CD14-positive monocyte (primary cell): ENCODE measurements at regions not wholly inside any gene's neighbourhood (a gene's known extent, or its start where the extent isn't known, plus 50 kb on each side); places are given as distances from the start of the nearest gene placed in this dataset.
A peak's percentile ranks its signal among the peaks of the same experiment; 100 is the strongest.
"Not testable (repeated sequence)": the region's sequence is repeated elsewhere in the genome, so short reads cannot be mapped to it uniquely, and the experiment has no call there.

Source experiments
- DNase-seq, 3 donors: peaks; one replicate each; pipeline ENCODE4 v3.0.0-alpha.2; 2011 to 2022
- H2AFZ ChIP-seq: 2 replicates; pipeline ENCODE4 v1.6.0; 2012; ENCODE audit warnings: mild to moderate bottlenecking, low read depth, low read length, inconsistent platforms; ENCODE audit not compliant: insufficient read depth, poor library complexity, severe bottlenecking
- H3K27ac ChIP-seq, 2 donors: 1 replicate in 1 of 2; 2 replicates in 1 of 2; pipeline ENCODE4 v1.5.1; 2012 to 2013; ENCODE audit warnings: low read length in 2 of 2, control low read depth in 1 of 2, inconsistent platforms in 1 of 2, low read depth in 1 of 2, mild to moderate bottlenecking in 1 of 2
- H3K27me3 ChIP-seq, 2 donors: one replicate each; pipeline versions ENCODE4 v1.6.0 to v1.6.1; 2011 to 2013; ENCODE audit warnings: low read length in 2 of 2; ENCODE audit not compliant: control insufficient read depth in 2 of 2, insufficient read depth in 2 of 2
- H3K36me3 ChIP-seq, 2 donors: replicated peaks in 1 of 2; 1 replicate in 1 of 2; 2 replicates in 1 of 2; pipeline versions ENCODE4 v1.5.1 to v1.6.1; 2012 to 2013; ENCODE audit warnings: low read length in 2 of 2, control low read depth in 1 of 2, inconsistent platforms in 1 of 2, mild to moderate bottlenecking in 1 of 2; ENCODE audit not compliant: insufficient read depth in 2 of 2, control insufficient read depth in 1 of 2
- H3K4me1 ChIP-seq, 2 donors: 1 replicate in 1 of 2; 2 replicates in 1 of 2; pipeline versions ENCODE4 v1.5.1 to v1.6.1; 2012 to 2013; ENCODE audit warnings: low read length in 2 of 2, control low read depth in 1 of 2, inconsistent platforms in 1 of 2, mild to moderate bottlenecking in 1 of 2, moderate library complexity in 1 of 2; ENCODE audit not compliant: insufficient read depth in 2 of 2, control insufficient read depth in 1 of 2
- H3K4me2 ChIP-seq: replicated peaks from 2 replicates; pipeline ENCODE3; 2012; ENCODE audit warnings: low read length, moderate library complexity, mild to moderate bottlenecking; ENCODE audit not compliant: poor library complexity, severe bottlenecking; ENCODE audit errors: extremely low read depth
- H3K4me3 ChIP-seq, 3 experiments: fragments of 200-600 bp in 1 of 3; sonication (generic) in 1 of 3; replicated peaks in 1 of 3; 1 replicate in 2 of 3; 2 replicates in 1 of 3; pipeline ENCODE4 v1.5.1; 2011 to 2013; ENCODE audit warnings: low read length in 3 of 3, mild to moderate bottlenecking in 3 of 3, control low read depth in 2 of 3, low read depth in 2 of 3, inconsistent platforms in 1 of 3, moderate library complexity in 1 of 3
- H3K79me2 ChIP-seq: 2 replicates; pipeline ENCODE4 v1.6.0; 2012; ENCODE audit warnings: mild to moderate bottlenecking, control low read depth, inconsistent platforms, low read length, moderate library complexity; ENCODE audit not compliant: insufficient read depth
- H3K9ac ChIP-seq: 2 replicates; pipeline ENCODE4 v1.6.0; 2017; ENCODE audit warnings: low read length, mild to moderate bottlenecking; ENCODE audit not compliant: insufficient read depth, poor library complexity, severe bottlenecking
- H3K9me3 ChIP-seq, 2 donors: replicated peaks in 1 of 2; 1 replicate in 1 of 2; 2 replicates in 1 of 2; pipeline versions ENCODE4 v1.5.1 to v1.6.1; 2012 to 2013; ENCODE audit warnings: low read length in 2 of 2, control low read depth in 1 of 2; ENCODE audit not compliant: control insufficient read depth in 1 of 2, insufficient read depth in 1 of 2
- H4K20me1 ChIP-seq: 2 replicates; pipeline ENCODE4 v1.6.0; 2012; ENCODE audit warnings: mild to moderate bottlenecking, low read length, control low read depth, moderate library complexity; ENCODE audit not compliant: insufficient read depth
- H3K27ac Mint-ChIP-seq, 7 donors: one replicate each; pipeline ENCODE4 v1.8.0; 2020; ENCODE audit warnings: mild to moderate bottlenecking in 7 of 7, mixed read lengths in 7 of 7, moderate library complexity in 6 of 7, inconsistent platforms in 2 of 7
- H3K27me3 Mint-ChIP-seq, 3 donors: one replicate each; pipeline ENCODE4 v1.8.0; 2021 to 2022; ENCODE audit warnings: low read depth in 3 of 3, mild to moderate bottlenecking in 3 of 3, mixed read lengths in 3 of 3, moderate library complexity in 3 of 3, inconsistent platforms in 1 of 3
- H3K36me3 Mint-ChIP-seq, 2 donors: one replicate each; pipeline ENCODE4 v1.8.0; 2020; ENCODE audit warnings: mixed read lengths in 2 of 2, inconsistent platforms in 1 of 2, mild to moderate bottlenecking in 1 of 2
- H3K4me1 Mint-ChIP-seq: one replicate; pipeline ENCODE4 v1.8.0; 2020; ENCODE audit warnings: mild to moderate bottlenecking, mixed read lengths
- H3K4me3 Mint-ChIP-seq, 2 donors: one replicate each; pipeline ENCODE4 v1.8.0; 2020; ENCODE audit warnings: mild to moderate bottlenecking in 2 of 2, mixed read lengths in 2 of 2, moderate library complexity in 1 of 2
- H3K9me3 Mint-ChIP-seq, 7 donors: one replicate each; pipeline ENCODE4 v1.8.0; 2020 to 2022; ENCODE audit warnings: mixed read lengths in 7 of 7, mild to moderate bottlenecking in 6 of 7, moderate library complexity in 6 of 7, inconsistent platforms in 2 of 7
- CTCF ChIP-seq: fragments of 200-600 bp; IDR thresholded peaks from one replicate; pipeline ENCODE4 v1.8.0; 2022; ENCODE audit warnings: antibody characterized with exemption, mild to moderate bottlenecking
- WGBS: methylation state at CpG from one replicate; pipeline ENCODE4 v1.1.5; 2013; ENCODE audit warnings: missing lambda C conversion rate; ENCODE audit not compliant: insufficient coverage; 5-methylcytosine and 5-hydroxymethylcytosine counted together
- intact Hi-C, 2 donors: fragments of 100-400 bp; cut with micrococcal nuclease; formaldehyde crosslinking; loops; one replicate each; pipeline versions ENCODE4 v1.15.0 to v1.15.1; 2023

GRCh38 chr5:82422001-82422740 is 144.0 kb upstream of the RPS23 start:
- WGBS, result no CpG with 5 or more reads among the region's 2 CpGs
- H3K79me2 ChIP-seq, result no peaks in the 10 kb centered on the region
- peak overlapping the region in 1 of 2 donors; percentile 22 for H3K4me3 Mint-ChIP-seq
- intact Hi-C loops, result no loop called here
- peaks cover 0 to 1% (median 0%) of the 10 kb centered on the region in 3 donors for H3K27me3 Mint-ChIP-seq
- peaks cover 40 to 53% of the 10 kb centered on the region in 2 donors for H3K4me1 ChIP-seq
- no peaks in the 10 kb centered on the region for H3K27me3 ChIP-seq
- no peaks in the 10 kb centered on the region for H3K9me3 ChIP-seq
- H3K9me3 Mint-ChIP-seq, result peaks cover 0 to 5% (median 0%) of the 10 kb centered on the region in 7 donors
- H4K20me1 ChIP-seq, result no peaks in the 10 kb centered on the region
- DNase-seq, result no peak
- no peak overlapping the region for H3K27ac ChIP-seq
- peaks cover 61% of the 10 kb centered on the region for H3K4me1 Mint-ChIP-seq
- H3K9ac ChIP-seq, result no peak overlapping the region
- no peak overlapping the region for H3K4me3 ChIP-seq
- TF ChIP-seq CTCF, result no peak
- no peak overlapping the region for H3K4me2 ChIP-seq
- peaks cover 0 to 3% of the 10 kb centered on the region in 2 donors for H3K36me3 Mint-ChIP-seq
- no peak overlapping the region for H3K27ac Mint-ChIP-seq
- H3K36me3 ChIP-seq, result no peaks in the 10 kb centered on the region
- H2AFZ ChIP-seq, result no peak overlapping the region

GRCh38 chr5:82421119-82421518 is 143.0 kb upstream of the RPS23 start:
- Histone ChIP-seq H3K27me3 (no peaks in the 10 kb centered on the region), H3K9ac (no peak overlapping the region), H3K36me3 (no peaks in the 10 kb centered on the region), H3K9me3 (no peaks in the 10 kb centered on the region), H3K27ac (no peak overlapping the region), H3K4me1 (peaks cover 48 to 62% of the 10 kb centered on the region in 2 donors), H3K79me2 (no peaks in the 10 kb centered on the region), H3K4me2 (no peak overlapping the region), H4K20me1 (no peaks in the 10 kb centered on the region), H2AFZ (no peak overlapping the region), H3K4me3 (no peak overlapping the region)
- peaks cover 0 to 1% (median 0%) of the 10 kb centered on the region in 3 donors for H3K27me3 Mint-ChIP-seq
- no peak overlapping the region for H3K4me3 Mint-ChIP-seq
- H3K36me3 Mint-ChIP-seq, result peaks cover 0 to 3% of the 10 kb centered on the region in 2 donors
- peaks cover 0 to 5% (median 0%) of the 10 kb centered on the region in 7 donors for H3K9me3 Mint-ChIP-seq
- intact Hi-C loops, result no loop called here
- no peak for DNase-seq
- peaks cover 64% of the 10 kb centered on the region for H3K4me1 Mint-ChIP-seq
- TF ChIP-seq CTCF, result no peak
- H3K27ac Mint-ChIP-seq, result peak overlapping the region in 1 of 7 donors; percentile 53
- 100% methylated on average over 1 of the region's 3 CpGs for WGBS

DNA sequence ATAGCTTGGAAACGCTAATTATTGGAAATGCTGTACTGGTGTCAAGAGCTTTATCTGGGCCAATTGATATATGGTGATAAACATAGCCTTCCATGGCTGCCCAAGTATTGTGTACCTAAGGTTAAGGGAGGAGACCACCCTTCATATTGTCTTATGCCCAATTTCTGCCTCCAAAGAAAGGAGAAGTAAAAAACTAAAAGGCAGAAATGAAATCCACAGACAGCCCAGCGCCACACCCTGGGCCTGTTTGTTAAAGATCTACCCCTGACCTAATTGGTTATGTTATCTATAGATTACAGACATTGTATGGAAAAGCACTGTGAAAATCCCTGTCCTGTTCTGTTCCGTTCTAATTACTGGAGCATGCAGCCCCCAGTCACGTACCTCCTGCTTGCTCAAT is 142.4 kb upstream of the RPS23 start:
- intact Hi-C loops, result not testable (repeated sequence)
- 30% methylated on average over 2 of the region's 4 CpGs for WGBS
- peak overlapping the region; percentile 16 for H2AFZ ChIP-seq

More for the DNA sequence above, 142.4 kb upstream of the RPS23 start:
- not testable (repeated sequence) for H3K9ac ChIP-seq, H3K9me3 Mint-ChIP-seq, H3K27me3 ChIP-seq, H3K4me3 ChIP-seq, H3K36me3 ChIP-seq, H3K4me3 Mint-ChIP-seq, H3K36me3 Mint-ChIP-seq, H4K20me1 ChIP-seq, H3K79me2 ChIP-seq, H3K27ac ChIP-seq, H3K9me3 ChIP-seq, H3K4me2 ChIP-seq, DNase-seq, H3K27me3 Mint-ChIP-seq
- Mint-ChIP-seq H3K27ac (peak overlapping the region in 2 of 7 donors; percentile 40 to 53), H3K4me1 (peaks cover 66% of the 10 kb centered on the region)
- H3K4me1 ChIP-seq, result peaks cover 48 to 62% of the 10 kb centered on the region in 2 donors
